ENCODE measurements at regions not wholly inside any gene's neighbourhood (a gene's known extent, or its start where the extent isn't known, plus 50 kb on each side); places are given as distances from the start of the nearest gene placed in this dataset.

DNA sequence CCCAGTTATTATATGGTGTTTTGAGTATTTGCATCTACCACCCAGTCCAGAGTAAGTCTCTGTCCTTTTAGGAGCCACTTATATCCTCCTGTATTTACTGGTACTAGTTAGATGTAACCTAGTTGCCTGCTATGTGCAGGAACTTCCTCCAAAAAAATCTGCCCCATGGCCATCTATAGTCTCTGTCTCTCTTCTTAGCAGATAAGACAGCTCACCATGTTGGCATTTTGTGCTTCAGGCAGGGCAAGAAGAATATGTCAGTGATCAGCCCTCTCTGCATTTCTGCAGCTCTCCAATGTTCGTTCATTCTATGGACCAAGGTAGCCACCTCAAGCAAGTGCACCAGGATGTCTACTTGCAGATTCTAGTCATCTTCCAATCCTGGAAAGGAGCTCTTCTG is 446.5 kb downstream of the TLE1 start:
- no peak for DNase-seq

DNA sequence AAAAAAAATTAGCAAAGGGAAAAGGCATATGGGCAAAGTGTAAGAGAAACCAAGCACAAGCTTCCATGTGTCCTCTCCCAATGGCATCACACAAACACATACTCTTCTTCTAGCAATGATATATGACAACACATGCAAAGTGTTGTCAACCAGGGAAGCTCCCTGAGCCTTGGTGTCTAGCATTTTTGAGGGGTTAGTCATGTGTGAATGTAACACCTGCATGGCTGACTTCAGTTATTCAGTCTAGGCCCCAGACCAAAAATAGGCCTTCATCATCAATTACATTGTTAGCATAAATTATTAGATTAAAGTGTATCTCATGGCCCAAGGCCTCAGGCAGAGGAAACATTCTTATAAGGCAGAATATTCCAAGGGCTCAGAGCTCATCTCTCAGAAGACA is 450.0 kb downstream of the TLE1 start:
- DNase-seq = no peak

DNA sequence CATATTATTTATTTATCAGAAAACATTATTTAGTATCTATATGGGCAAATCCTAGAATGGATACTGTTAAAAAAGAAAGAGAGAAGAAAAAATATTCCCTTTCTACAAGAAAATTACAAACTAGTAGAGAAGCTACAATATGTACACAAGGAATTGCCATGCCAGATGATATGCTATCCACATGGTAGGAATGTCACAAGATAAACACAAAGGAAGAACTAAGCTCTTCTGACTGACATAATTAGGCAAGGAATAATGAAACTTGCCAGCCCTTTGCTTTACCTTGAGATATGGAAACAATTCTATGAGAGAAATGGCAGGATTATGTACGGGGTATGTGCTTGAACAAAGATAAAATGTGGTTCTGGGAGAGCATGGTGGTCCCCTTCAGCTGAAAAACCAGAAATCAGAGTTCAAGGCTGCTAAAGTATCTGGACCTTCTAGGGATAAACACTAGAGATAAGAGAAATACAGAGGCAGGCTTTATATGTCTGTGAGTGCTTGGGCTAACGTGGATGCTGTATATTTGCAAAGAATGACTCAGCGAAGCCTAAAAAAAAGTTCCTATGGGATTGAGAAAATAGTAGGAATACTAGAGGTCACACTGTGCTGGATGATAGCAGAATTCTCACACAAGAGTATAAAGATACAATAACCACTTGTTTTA is 451.6 kb downstream of the TLE1 start:
- no peak for DNase-seq

DNA sequence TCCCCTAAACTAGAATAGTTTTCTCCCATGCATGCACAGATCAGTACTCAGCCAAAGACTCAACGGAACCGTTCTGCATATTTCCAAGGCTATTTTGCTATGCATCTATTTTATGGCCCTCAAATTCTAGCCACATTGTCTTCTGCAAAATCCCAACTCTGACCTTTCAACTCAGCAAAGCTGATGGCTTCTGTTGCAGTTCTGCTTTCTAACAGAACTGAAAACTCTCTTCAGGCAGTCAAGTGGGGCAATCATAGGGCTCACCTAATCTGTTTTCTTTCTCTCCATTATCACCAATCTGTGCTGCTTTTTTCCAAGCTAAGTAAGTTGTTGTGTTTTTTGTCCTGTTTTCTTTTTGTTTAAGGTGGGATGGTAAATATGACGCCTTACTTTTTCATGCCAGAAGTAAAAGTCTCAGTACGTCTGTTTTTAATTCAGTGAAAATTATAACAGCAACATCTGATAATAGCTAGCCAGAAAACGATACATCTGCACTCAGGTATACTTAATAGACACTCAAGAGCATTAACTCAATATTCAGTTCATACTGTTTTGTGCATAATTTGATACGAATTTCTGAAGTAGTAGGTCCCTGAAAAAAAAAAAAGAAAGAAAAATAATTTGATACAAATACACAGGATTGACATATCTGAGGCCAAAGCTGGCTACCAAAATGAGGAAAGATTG is 454.3 kb downstream of the TLE1 start:
- DNase-seq = no peak

DNA sequence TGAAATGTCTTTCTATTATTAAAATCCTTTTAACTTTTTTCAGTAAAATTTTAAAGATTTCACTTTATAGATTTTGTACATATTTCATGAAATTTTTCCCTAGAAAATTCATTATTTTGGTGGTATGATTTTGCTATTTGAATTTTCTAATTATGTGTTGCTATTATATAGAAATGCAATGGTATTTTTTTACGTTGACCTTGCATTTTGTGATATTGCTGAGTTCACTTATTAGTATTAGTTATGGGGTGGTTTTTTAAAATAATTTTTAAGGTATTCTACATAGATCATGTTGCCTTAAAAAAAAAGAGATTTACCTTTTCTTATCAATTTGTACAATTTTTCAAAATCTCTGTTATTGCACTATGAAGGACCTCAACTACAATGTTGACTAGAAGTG is 458.3 kb downstream of the TLE1 start:
- DNase-seq = no peak

DNA sequence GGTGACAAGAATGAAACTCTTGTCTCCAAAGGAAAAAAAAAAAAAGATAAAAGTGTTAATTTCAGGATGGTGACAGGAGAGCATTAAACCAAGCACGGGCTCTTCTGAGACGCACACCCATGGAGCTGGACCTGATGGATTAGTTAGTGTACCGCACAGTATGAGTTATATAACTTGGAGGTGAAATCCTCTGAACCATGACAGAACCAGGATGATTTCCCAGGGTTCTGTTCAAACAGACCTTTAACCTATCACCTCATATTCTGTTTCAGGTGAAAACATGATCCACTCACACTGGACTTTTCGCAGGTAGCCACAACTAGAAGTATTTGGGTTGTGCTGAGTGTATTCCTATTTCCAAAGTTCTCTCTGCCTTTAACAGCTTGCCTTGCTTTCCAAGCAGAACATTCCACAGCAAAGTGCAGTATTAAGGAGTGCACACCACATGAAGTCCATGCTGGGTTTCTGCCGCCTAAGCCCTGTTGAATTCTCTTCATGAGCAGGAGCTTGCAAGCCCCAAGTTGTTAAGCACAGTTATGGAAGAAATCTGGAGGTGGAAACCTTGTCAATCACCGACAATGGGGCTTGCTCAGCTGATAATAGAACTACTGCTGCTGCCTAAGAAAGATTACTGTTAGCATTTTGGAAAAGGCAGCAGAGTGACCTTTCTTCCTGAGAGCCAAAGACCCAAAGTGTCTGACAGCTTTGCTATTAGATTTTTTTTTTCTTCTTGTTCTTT is 461.7 kb downstream of the TLE1 start:
- DNase-seq = no peak

DNA sequence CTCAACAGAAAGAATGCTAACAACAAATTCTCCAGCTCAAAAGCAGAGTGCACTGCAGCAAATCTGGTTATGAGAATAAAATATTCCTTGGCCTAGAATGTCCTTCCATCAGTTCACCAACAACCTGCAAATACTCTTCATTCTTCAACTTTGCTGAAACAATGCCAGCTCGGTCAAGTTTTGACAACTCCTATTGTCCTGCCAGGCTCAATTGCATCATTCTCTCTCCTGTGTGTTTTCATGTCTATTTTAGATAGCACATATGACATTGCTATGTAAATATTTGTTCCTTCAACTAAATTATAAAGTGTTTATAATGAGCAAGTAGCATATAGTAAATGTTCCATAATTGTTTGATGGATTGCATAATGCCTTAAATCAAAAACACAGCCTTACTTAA is 463.8 kb downstream of the TLE1 start:
- DNase-seq = no peak

DNA sequence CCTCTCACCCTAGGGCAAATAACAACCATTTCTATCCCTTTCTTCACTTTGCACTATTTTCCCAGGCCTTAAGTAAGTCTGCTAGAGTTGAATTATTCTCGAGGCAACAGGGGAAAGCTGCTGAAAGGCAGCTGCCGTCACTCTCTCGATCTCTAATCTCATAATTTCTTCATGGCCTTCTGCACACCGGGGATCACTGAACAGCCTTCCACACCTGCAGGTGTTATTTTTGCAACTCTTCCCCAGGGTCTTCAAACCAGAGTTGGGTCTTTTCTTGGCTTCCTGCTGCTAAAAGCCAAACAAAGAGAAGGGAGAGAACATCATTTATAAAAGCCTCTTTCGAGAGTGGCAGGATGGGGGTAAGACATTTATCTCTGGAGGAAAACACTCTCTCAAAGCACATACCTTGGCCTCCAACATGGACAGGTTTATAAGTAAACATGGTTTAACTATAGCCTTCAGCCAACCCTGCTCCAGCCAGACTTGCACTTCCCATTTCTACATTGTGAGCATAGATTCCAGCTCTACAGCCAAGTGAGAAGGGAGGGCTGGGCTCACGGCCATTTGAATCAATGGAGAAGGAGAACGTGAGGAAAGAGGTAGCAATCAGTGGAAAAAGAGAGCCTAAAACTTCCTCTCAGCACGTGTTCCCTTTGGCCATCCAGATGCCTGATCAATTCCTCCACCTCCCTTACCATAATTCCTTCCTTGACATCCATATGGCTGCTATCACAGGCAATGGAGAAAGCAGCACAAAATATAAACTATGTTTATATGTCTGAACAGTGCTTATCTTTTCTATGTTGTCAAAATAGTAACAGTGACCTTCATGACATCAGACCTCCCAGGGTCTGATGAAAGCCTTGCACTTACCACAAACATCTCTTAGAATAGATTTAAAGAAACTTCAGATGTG is 464.9 kb downstream of the TLE1 start:
- no peak for DNase-seq

DNA sequence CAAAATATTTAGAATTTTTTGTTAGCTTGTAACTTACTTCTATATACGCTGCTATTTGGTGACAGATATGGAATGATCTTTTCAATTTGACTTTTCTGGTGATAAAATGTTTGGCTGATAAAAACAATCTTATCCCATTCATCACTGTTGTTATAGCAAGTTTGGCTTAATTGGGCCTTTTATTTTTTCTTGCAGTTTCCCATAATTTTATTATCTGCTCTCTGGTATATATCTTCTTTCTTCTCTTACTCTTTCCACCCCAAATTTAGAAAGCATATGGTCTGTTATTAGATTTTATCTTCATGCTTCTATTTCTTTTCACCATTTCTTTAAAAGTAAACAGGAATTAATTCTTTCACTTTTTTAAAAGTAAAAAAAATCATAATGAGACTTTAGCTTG is 474.4 kb downstream of the TLE1 start:
- no peak for DNase-seq

DNA sequence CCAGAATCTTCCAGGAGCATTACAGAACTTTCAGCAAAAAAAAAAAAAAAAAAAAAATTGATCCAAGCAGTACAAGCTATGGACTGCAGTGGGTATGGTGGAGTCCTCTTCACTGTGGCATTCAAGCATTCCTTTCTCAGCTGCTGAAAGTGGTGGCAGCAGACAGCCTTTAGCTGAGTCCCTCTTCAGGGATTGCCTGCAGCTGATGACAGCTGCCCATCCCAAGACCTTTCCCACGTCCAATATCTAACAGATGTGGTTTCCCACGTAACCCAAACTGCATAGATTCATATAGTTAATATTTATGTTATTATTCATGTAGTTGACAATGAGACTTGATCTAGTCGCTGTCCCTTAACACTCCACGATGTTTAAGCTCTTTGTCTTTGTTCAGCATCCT is 475.9 kb downstream of the TLE1 start:
- no peak for DNase-seq

DNA sequence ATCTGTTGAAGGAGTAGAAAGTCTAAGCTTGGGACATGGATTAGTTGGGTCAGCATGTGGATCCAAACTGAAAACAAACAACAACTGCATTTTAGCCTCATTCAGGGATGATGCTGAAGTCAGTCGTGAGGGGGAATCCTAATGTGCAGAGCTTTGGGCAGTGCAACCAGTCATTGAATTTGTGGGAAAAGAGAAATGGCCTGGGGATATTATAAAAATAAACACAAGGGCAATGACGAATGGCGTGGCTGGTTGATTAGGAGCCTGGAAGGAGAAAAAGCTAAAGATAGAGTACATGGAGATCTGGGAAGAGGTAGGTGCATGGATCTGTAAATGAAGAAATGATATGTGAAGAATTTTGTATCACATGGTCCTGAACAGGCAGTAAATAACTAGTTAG is 477.6 kb downstream of the TLE1 start:
- no peak for DNase-seq

DNA sequence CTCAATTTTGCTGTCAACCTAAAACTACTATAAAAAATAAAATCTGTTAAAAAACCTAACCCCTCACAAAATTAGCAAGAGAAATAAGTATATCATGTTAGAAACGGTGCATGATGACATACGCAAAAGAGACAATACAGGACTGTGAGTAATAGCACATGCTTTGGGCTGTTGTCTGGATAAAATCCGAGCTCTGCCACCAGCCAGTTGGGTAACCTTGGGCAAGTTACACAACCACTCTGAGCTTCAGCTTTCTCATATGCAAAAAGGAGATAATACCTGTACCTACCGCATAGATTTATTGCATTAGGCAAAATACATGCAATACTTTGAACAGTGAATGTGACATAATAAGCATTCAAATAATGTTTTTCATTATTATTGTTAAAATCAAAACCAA is 481.7 kb downstream of the TLE1 start:
- no peak for DNase-seq

DNA sequence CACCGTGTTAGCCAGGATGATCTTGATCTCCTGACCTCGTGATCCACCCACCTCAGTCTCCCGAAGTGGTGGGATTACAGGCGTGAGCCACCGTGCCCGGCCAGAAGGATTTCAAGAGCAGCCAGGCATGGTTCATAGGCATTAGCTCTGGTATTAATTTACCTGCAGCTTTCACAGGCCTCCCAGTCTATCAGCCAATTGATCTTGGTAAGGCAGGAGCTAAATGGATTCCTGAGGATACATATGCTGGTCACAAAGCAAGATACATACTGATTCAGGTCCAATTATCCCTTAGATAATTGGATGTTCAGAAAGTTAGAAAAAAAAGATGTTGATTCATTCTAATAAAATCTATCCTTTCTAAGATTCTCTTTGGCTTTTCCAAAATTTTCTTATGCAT is 487.1 kb downstream of the TLE1 start:
- DNase-seq = no peak

DNA sequence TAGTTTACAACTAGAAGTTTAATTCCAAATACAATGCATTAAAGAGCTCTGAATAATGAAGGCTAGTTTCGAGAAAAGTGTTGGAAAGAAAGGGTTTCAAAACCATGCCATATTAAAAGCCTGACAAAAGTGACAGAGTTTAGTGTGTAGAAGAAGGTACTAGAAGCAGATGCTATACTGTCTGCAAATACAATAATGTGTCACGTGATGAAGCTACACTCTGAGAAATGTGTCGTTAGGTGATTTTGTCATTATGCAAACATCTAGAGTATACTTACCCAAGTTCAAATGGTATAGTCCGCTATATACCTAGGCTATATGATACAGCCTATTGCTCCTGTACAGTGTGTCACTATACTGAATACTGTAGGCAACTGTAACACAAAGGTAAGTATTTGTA is 494.1 kb downstream of the TLE1 start:
- DNase-seq = no peak

DNA sequence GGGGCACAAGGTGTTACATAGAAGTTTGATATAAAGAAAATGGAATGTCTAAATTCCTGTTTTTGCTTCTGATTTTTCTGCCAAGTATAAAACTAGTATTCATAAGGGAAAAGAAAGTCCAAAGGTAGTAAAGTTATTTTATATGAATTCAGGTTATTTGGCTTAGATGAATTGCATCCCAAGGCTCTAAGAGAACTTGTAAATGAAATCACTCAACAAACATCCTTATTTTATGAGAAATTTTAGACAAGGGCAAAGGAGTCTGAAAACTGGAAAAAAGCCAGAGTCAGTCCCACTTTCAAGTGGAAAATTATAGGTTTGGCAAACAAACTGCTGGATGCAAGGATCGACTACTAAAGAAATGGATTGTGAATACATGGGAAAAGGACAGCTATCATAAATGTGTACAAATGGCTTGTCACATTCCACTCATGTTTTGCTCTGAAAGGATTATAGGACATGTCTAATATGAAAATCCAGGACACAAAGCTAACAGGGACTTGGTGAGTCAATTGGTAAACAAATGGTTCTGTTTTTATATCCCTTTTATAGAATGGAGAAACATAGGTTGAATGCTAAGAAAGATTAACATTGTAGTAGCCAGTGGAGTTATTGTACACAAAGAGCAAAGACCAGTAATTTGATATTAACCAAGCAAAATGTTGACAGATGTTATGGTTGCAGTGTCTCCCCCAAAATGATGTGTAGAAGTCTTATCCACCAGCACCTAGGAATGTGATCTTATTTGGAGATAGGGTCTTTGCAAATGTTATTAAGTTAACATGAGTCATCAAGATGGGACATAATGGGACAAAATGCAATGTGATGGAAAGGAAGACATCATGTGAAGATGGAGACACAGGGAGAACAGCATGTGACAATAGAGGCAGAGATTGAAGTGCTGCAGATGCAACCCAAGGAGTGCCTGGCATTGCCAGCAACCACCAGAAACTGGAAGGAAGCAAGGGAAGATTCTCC is 495.7 kb downstream of the TLE1 start:
- peak; percentile 3 for DNase-seq

DNA sequence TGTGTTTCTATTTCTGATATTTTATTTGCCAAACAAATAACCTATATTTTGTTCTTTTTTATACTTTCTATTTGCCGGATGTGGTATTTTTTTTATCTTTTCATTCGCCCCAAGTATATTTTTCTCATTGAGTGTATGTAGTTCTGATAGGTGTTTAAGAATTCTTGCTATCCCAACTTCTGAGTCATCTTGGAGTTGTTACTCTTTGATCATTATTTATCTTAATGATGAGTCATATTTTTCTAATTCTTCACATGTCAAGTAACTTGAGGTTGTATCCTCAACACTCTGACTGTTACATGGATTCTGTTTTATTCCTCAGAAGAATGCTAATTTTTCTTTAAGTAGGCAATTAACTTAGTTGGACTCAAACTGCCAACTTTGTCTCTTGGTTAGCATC is 498.1 kb downstream of the TLE1 start:
- no peak for DNase-seq

DNA sequence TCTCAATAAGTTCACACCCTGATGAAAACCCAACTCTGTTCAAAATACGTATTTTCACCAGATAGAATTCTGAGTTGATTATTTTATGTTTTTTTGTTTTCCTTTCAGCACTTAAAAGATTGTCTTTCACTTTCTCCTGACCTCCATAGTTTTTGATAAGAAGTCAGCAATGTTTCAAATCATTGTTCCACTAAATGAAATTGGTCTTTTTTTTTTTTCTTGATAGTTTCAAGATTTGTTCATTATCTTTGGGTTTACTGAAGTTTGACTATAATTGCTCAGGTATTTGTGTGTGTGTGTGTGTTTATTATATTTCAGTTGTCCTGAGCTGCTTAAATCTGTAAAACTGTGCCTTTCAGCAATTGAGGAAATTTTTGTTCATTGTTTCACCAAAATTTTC is 498.7 kb downstream of the TLE1 start:
- DNase-seq = no peak

DNA sequence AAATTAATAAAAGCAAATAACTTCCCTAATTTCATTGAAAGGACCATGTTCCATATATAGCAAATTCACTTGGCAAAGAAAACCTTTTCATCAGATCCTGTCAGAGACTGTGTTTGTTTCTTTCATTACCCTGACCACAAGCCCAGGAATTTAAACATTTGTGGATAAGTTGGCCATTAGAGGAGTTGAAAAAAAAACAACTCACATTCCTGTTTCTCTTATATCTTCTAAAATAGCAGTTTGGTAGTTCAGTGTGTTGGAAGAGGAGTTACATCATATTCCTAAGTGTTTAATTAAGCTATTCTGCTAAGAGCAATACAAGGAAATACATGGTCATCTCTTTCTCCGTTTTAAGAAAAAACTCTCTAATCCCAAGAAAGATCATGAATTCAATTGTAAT is 505.6 kb downstream of the TLE1 start:
- no peak for DNase-seq

DNA sequence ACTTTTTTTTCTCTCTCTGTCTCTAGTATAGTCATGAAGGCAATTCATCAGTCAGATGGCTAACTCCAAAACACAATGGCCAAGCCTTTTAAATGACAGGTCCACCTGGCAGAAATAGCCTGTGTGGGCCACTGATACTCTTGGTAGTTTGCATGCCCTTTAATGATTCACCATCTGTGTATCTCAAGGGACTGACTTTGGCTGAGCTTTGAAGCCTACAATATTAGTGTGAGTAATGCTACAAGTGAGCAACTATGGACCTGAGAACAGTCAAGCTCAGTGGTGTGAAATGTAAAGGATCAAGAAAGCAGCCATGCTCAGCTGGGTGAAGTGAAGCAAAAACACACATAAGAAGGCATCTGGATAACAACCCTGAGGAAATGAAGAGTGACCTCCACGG is 506.9 kb downstream of the TLE1 start:
- DNase-seq = no peak

DNA sequence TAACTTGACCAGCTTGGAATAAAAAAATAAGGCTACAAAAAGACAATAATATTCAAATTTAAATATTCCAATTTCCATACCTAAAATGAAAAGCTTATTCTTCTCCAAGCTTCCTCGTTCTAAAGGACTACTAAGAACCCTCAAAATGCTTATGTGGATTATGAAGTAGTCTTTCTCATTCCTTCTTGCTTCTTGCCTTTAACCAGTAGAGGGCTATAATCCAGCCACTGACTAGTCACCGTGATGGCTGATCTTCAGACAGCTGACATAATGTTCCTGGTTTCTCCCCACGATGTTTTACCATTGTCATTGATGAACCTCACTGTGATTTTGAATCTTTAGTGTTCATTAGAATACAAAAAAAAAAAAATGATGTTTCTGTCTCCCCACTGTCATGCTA is 515.3 kb downstream of the TLE1 start:
- no peak for DNase-seq

DNA sequence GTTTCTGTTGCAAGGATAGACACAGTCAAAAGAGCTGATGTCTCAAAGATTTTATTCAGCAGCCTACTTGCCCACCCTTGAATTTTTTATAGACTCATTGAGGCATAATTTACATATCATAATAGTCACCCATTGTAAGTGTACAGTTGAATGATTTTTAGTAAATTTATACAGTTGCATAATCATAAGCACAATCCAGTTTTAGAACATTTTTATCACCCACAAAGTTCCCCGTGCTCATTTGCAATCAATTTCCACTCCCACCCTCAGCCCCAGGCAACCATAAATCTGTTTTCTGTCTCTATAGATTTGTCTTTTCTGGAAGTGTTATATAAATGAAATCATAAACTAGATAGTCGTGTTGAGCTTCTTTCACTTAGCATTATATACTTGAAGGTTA is 517.7 kb downstream of the TLE1 start:
- DNase-seq = no peak

DNA sequence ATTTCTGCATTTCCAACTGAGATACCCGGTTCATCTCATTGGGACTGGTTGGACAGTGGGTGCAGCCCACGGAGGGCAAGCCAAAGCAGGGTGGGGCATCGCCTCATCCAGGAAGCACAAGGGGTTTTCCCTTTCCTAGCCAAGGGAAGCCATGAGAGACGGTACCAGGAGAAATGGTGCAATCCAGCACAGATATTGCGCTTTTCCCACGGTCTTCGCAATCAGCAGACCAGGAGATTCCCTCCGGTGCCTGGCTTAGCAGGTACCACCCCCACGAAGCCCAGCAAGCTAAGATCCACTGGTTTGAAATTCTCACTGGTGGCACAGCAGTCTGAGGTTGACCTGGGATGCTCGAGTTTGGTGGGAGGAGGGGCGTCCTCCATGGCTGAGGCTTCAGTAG is 527.0 kb downstream of the TLE1 start:
- no peak for DNase-seq
